Superior temporal gyrus (tissue), 1 donor: ENCODE measurements at regions not wholly inside any gene's neighbourhood (a gene's known extent, or its start where the extent isn't known, plus 50 kb on each side); places are given as distances from the start of the nearest gene placed in this dataset.
"Not testable (repeated sequence)": the region's sequence is repeated elsewhere in the genome, so short reads cannot be mapped to it uniquely, and the experiment has no call there.

Experiments
- DNase-seq: peaks from one replicate; pipeline ENCODE4 v3.0.0-alpha.2; 2016; ENCODE audit errors: extremely low spot score

DNA sequence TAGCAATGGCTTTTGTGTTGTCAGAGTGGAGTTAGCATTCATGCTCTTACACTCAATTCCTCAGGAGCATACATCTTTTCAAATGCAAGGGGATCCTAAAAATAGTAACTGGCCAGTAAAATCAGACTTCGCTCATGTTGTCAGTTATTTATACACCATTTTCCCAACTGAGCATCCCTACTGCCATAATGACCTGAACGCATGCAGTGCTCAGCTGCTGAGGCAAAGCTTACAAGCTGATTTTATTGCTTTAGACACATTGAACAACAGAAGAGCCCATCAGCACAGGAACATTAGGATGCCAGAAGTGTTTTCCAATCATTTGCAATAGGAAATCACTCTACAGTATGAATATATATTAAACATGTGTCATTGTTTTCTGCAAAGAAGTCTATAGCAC lies 689.7 kb upstream of the BCHE start:
- no peak for DNase-seq

DNA sequence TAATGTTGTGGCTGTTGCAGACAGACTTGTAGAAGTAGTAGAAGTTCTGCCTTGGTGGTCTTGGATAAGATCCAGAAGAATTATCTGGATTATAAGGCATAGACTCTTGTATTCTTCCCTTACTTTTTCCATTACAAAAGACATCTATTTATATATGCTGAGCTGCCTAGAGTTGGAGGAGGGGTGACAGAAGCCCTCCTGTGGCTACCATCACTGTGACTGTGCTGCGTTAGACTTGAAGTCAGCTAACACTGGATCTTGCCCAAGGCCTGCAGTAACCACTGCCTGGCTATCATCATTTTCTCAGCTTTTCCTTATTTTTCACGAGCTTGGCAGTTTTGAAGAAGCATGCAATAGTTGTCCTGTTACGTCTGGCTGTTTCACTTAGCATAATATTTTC lies 684.8 kb upstream of the BCHE start:
- no peak for DNase-seq

DNA sequence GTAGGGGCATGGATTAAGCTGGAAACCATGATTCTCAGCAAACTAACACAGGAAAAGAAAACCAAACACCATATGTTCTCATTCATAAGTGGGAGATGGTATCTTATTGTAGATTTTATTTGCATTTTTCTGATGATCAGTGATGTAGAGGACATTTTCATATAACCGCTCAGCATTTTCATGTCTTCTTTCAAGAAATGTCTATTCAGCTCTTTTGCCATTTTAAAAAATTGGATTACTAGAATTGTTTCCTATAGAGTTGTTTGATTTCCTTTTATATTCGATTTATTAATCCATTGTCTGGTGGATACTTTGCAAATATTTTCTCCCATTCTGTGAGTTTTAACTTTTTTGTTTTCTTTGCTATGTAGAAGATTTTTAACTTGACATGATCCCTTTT lies 682.2 kb upstream of the BCHE start:
- DNase-seq, result no peak

DNA sequence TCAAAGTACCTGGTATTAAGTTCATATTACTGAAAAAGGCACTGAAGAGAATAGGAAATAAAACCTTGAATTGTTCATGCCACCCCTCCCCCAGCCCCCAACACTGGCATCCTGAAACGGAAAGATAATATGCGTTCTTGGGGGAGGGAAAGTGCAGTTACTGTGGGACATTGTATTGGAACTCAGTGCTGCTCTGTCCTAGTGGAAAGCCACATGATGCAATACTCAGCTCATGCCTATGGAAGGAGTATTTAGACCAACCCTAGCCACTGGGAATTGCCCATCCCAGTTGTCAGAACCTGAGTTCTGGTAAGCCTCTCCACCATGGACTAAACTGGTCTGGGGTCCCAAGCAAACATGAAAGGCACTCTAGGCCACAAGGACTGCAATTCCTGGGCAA lies 680.8 kb upstream of the BCHE start:
- DNase-seq, result no peak

DNA sequence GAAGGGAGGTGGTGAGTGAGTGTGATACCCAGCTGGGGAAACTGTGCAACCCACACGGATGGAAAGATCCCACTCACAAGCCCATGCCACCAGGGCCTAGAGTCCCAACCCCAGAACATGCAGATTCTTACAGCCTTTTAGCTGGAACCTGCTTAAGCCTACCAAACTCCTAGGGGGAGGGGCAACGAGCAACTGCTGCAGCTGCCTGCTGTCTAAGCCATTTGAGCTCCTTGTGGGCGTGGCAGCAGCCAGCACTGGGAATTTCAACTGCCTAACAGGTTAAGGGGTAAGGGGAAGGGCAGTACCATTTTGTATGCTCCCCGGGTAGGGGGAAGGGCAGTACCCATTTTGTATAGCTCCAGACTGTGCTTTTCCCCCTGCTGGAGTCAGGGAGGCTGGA lies 673.2 kb upstream of the BCHE start:
- DNase-seq, result no peak

DNA sequence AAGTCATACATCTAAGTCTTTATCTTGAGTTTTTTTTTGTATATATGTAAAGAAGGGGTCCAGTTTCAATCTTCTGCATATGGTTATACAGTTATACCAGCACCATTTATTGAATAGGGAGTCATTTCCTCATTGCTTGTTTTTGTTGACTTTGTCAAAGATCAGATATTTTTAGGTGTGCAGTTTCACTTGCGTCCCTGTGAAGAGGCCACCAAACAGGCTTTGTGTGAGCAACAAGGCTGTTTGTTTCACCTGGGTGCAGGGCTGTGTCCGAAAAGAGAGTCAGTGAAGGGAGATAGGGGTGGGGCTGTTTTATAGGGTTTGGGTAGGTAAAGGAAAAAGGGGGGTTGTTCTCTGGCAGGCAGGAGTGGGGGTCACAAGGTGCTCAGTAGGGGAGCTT lies 663.2 kb upstream of the BCHE start:
- not testable (repeated sequence) for DNase-seq

DNA sequence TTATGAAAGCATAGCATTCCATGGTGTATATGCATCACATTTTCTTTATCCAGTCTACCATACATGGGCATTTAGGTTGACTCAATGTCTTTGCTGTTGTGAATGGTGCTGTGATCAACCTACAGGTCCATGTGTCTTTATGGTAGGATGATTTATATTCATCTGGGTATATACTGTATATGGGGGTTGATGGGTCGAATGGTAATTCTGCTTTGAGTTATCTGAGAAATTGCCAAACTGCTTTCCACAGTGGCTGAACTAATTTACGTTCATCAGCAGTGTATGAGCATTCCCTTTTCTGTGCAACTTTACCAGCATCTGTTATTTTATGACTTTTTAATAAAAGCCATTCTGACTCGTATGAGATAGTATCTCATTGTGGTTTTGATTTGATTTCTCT lies 662.4 kb upstream of the BCHE start:
- no peak for DNase-seq

DNA sequence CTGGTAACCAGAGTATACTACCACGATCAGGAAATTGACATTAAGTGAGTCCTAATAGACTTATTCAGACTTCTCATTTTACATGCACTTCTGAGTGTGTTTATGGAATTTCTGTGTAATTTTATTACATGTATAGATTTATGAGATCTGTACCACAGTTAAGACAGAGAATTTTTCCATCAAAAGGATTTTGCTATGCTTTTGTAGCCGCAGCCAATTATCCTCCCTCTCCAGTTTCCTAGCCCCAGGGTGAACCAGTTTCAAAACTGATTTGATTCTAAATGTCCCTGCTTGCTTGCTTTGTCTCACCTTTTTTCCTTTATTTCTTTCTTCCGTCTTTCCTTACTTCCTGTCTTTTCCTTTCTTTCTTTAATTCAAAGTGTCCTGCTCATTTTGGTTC lies 661.2 kb upstream of the BCHE start:
- no peak for DNase-seq

DNA sequence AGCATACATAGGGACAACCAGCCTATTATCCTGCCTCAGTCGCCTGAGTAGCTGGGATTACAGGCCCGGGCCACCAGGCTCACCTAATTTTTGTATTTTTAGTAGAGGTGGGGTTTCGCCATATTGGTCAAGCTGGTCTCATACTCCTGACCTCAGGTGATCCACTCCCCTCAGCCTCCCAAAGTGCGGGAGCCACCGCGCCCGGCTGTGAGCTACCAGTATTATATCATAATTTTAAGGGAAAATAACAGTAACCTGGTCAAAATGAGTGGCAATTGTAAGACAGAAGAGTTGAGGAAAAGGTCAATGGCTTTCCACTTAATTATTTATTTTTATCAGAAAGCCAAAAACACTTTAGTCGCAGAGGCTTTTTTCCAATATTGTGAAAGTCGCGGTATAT lies 652.6 kb upstream of the BCHE start:
- DNase-seq, result no peak

DNA sequence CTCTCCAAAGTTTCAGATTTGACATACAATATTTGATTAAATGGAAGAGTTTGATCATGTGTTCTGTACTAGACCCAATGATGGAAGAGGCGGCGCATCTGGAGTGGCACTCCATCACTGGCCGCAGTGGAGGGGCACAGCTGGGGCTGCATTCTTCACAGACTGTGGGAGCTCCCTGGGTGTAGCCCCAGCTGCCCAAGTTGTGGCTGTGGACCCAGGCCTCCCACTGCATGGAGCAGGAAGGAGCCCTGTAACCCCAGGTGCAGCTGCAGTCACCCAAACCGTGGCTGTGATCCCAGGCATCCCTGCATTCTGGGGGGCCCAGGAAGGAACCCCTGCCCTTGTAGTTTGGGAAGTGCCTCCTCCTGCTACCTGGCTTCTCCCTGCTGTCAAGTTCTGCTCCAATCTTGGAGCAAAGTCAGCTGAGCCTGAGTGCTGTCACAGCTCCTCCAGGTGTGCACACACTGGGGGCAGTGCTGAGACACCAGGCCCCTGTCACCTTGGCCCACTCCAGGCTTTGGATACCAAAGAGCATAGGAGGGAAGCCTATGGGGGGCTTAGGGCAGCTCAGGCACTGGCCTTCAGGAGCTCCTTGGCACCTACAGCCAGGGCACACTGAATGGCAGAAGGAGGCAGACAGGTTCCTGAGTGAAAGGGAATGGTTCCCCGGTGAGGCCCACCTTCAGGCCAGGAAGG lies 651.9 kb upstream of the BCHE start:
- DNase-seq, result no peak

DNA sequence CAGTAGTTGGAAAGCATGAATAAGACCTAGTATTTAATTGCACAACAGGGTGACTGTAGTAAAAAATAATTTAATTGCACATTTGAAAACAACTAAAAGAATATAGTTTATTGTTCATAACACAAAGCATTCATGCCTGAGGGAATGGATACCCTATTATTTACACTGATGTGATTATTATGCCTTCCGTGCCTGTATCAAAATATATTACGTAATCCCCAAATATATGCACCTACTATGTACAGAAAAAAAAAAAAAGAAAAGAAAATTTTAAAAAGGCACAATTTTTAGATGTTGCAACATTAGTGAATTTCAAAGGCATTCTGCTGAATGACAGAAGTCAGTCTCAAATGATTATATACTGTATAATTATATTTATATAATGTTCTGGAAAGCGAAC lies 647.2 kb upstream of the BCHE start:
- DNase-seq, result no peak

DNA sequence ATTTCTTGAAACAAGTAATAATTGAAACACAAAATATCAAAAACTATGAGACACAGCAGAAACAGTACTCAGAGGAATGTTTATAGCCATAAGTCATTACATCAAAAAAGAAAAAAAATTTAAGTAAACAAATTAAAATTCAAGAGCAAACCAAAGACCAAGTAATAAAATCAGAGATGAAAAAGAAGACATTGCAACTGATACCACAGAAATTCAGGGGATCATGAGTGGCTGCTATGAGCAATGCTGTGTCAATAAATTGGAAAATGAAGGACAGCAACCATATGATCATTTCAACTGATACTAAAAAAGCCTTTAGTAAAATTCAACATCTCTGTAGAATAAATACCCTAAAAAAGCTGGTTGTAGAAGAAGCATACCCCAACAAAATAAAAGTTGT lies 644.1 kb upstream of the BCHE start:
- no peak for DNase-seq

DNA sequence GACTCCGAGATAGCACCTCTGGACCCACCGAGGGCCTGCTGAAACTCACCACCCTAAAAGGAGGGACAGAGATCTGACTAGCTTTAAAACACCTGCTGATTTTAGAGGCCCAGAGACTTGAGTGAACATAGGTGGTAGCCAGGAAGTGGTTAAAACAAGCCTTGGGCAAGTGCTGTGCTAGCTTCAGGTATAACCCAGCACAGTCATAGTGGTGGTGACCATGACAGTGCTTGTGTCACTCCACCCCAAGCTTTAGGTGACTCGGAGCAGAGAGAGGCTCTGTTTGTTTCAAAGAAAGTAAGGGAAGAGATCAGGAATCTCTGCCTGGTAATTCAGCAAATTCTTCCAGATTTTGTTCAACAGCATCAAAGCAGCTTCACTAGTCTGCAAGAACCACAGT lies 641.1 kb upstream of the BCHE start:
- DNase-seq, result no peak

DNA sequence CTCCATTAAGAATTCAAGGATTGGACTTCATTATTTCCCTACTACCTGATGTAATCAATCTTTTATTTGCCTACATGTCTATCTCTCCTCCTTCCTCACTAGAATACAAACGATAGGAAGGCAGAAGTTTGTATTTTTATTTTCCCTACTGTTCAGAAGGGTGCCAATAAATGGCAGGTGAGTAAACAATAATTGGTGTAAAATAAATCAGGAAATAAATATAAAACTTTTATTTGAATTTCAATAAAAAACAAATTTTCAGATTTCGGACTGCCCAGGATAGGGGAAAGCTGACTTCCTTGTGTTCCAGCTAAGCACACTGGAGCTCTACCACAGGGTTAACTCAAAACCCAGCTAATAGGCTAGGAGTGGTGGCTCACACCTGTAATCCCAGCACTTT lies 636.3 kb upstream of the BCHE start:
- DNase-seq, result no peak

DNA sequence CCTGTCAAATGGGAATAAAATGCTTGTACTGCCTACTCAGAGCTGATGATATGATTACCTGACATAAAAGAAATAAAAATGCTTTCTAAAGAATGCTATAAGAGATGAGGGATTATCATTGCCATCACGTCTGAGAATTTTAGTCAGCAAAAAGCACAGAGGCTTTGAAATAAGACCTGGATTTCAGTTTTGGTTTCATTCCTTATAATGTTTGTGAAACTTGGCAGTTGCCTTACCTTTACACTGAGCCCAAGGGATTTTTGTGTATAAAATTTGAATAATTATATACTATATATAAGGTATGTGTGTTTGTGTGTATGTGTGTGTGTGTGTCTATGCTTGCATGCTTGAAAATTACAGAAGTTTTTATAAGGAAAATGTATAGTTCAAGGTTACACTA lies 634.8 kb upstream of the BCHE start:
- DNase-seq, result no peak

DNA sequence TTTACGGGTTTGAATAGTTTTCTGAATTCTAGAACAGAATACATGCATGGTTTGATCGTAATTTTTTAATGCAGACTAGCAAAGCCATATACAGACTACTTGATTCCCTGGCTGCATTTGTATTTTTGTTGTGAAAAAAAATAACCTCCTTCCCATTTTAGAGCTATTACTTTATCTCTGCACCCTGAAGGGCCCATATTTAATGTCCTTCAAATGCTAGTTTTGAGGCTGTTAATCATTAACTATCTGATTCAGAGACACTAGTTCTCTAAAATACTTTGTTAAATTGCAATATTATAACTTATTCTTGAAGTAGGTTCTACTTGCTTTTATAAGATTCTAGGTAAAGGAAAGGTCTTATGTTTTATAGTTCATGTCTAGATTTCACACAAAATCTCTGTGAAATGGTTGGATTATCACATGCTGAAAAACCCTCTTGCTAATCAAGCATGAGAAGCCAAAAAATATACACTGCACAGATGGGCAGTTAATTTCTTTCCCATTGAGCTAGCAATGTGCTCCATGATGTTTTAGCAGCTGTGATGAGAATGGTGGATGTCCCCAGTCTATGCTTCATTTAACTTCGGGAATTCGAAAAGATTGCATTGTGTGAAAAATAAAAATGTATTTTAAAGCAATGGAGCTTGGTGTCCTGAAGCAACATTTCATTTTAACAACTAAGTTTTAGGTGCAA lies 634.0 kb upstream of the BCHE start:
- DNase-seq, result no peak

DNA sequence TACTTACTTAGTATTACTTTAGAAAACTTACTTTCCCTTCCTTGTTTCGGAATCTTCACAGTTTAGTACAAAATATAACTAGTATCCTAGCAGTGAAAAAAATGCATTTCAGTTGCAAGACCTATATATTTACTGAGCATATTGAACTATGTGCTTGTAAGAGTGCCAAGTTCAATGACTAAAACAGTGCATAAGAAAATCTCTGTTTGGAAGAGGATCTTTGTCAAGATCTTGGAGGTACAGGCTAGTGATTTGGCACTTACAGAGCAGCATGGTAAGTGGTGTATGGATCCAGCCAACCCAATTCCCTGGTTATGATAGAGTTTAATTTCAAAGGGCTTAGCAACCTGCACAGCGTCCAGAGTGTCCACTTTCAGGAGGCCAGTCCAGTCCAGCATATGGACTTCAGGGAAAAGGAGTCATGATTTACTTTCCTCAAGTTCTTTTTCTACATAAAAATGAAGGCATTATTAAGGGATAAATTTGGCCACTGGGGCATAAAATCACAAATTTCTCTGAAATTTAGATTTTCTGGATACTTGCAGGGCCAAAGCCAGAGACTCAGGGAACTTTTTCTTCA lies 625.8 kb upstream of the BCHE start:
- no peak for DNase-seq

DNA sequence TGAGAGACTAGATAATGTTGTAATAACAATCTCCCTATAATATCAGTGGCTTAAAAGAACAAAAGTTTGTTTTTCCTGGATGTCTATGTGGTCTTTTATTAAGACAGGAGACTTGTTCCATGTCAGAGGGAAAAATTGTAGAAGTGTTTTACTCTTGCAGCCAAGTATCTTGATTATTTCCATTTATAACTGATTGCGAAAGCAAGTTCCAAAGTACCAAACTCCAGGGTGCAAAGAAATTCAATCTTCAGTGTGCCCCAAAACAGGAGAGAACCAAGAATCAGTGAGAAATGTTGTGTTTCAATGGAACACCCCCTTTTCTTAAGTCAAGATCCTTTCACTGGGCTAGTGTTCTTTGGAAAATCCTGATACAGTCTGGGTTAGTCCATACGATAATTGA lies 624.4 kb upstream of the BCHE start:
- DNase-seq, result no peak

DNA sequence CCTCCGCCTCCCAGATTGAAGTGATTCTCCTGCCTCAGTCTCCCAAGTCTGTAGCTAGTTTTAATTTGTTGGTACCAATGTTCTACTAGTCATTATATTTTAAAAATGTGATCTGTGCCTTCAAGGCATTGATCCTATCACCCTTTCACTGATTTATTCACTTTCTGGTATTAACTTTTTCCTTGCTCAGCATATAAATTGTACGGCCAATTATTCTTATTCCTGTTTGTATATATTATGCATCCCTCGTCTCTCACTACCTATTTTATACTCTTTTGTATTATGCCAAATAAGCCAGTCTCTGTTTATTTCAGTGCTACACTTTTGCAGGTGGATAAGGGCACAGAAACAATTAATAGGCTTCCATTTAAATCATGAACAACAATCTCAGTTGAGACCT lies 620.2 kb upstream of the BCHE start:
- no peak for DNase-seq

DNA sequence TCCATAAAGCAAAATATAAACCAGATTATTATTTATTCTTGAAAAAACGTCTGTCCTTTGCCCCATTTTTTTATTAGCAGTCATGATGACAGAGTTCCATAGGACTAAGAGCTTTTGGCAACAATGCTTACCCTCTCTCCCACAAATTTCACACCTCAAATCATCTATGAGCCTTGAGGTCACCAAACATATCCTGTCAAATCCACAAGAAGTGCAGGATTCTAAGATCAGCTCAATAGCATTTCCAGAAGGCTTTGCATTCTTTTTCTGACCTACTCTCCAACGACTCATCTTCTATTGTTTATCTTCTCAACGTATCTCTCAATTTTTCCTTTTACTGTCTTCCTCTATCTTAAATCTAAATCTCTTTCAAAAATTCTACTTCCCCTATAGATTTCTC lies 619.1 kb upstream of the BCHE start:
- DNase-seq, result no peak

DNA sequence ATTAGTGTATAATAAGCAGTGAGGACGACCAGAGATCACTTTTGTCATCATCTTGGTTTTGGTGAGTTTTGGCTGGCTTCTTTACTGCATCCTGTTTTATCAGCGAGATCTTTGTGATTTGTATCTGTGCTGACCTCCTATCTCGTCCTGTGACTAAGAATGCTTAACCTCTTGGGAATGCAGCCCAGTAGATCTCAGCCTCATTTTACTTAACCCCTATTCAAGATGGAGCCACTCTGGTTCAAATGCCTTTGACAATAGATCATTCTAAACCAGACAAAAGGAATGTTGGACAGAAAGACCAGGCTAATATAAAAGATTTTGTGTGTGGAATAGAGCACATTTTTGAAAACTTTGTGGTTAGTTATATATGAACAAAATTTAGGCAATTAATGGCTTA lies 618.5 kb upstream of the BCHE start:
- no peak for DNase-seq

DNA sequence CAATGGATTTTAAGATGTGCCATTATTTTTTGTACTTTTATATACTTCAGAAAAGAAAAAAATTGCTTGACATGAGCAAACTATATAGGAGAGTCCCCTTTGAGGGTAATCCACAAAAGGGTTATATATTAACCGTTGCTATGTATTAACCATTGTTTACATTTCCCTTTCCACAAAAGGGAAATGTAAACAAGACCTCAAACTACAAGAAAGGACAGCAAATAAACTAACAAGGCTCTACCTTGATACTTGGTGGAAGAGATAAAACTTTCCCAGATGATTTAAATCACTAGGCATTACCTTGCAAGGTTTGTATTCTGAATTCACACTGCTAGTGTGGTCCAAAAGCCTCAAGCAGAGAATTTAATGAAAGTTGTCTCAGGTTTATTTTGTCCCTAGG lies 616.3 kb upstream of the BCHE start:
- DNase-seq, result no peak

DNA sequence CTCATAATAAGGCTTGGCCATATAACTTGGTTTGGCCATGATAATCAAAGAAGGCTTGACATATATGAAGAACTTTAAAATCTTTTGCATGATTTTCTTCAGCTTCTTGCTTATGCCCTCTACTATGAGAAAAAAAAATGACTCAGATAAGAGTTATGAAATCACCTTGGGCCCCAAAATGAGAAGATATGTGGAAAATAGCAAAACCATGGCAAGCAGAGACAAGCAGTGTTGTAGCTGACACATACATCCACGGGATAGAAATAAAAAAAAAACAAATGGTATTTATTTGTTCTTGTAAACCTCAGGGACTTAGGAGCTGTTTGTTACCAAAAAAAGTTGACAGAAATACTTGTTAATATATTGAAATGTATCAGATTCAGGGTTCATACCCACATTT lies 614.8 kb upstream of the BCHE start:
- no peak for DNase-seq

DNA sequence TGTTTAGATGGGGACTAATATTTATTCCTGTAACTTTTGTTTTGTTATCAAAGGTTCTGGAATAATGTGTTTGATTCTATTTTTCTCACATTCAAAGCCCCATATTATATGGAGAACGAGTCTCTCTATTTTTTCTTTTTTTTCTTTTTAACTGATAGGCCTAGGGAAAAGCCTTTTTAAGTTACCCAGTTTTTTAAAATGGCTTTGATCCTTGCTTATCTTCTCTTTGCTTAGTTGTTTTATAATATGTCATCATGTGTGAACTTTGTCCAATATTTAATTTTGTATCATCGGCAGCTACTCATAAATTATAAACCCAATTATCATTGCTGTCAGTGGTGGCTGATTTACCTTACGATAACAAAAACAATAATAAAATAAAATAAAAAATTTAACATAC lies 610.3 kb upstream of the BCHE start:
- no peak for DNase-seq
